Muscle of arm (tissue), 1 donor: ENCODE measurements at regions not wholly inside any gene's neighbourhood (a gene's known extent, or its start where the extent isn't known, plus 50 kb on each side); places are given as distances from the start of the nearest gene placed in this dataset.
"Not testable (repeated sequence)": the region's sequence is repeated elsewhere in the genome, so short reads cannot be mapped to it uniquely, and the experiment has no call there.

ENCODE experiments used
- DNase-seq: peaks from one replicate; pipeline ENCODE4 v3.0.0-alpha.2; 2013

DNA sequence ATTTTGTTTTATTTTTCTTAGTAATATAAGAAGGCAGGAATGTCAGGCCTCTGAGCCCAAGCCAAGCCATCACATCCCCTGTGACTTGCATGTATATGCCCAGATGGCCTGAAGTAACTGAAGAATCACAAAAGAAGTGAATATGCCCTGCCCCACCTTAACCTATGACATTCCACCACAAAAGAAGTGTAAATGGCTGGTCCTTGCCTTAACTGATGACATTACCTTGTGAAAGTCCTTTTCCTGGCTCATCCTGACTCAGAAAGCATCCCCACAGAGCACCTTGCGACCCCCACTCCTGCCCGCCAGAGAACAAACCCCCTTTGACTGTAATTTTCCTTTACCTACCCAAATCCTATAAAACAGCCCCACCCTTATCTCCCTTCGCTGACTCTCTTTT lies 406.2 kb upstream of the RORB start:
- not testable (repeated sequence) for DNase-seq

DNA sequence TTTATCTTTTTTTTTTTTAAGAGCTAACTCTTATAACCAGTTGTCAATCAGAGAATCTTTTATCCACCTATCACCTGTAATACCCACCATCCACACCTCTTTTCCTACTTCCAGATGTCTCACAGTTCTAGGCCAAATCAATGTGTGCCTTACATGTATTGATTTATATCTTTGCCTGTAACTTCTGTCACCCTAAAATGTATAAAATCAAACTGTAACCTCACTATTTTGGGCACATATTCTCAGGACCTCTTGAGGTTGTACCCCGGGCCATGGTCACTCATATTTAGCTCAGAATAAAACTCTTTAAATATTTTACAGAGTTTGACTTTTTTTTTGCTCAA lies 404.7 kb upstream of the RORB start:
- no peak for DNase-seq

DNA sequence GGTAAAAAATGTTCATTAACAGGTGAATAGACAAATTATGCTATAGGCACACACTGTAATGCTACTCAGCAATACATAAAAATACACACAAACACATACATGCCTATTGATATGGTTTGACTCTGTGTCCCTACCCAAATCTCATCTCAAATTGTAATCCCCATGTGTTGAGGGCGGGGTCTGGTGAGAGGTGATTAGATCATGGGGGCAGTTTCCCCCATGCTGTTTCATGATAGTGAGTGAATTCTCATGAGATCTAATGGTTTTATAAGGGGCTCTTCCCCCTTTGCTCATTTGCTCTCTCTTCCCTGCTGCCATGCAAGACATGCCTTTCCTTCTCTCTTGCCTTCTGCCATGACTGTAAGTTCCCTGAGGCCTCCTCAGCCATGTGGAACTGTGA lies 403.1 kb upstream of the RORB start:
- DNase-seq = not testable (repeated sequence)

DNA sequence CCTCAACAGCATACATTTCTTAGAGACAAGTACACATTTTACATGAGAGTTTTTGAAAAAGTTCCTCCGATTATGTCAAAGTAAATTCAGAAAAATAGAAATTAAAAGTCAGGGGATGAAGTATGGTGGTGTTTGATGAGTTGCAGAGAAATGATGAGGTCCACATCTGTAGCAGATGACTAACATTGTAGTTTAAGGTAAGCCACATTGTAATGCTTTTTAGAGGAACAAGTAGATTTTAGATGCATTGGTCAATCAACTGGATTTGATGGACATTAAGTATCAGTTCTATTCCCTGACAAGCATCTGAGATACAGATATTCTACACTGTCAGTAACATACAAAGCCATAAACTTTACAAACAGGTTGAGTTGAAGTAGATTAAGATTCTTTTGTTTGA lies 402.4 kb upstream of the RORB start:
- no peak for DNase-seq

DNA sequence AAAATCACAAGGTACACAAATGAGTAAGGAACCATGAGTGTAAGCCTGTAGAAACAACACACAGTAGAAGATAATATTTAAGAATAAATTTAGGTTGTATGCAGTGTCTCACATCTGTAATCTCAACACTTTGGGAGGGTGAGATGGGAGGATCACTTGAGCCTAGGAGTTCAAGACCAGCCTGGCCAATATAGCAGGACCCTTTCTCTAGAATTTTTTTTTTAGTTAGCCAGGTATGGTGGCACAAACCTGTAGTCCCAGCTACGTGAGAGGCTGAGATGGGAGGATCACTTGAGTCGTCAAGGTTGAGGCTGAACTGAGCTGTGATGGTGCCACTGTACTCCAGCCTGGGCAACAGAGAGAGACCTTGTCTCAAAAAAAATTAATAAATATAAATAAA lies 401.2 kb upstream of the RORB start:
- no peak for DNase-seq

DNA sequence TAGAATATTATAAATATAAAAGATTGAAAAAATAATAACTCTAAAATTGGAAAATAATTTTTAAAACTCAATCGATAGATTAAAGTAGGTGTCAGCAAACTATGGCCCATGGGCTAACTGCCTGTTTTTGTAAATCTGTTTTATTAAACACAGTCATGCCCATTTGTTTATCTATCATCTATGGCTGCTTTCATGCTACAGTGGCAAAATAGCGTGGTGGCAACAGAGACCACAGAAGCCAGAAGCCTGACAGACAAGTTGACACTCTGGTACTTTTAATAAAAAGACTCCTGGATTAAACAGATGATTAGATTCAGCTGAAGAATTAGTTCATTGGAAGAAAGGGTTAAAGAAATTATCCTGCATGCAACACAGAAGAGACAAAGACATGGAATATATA lies 400.7 kb upstream of the RORB start:
- no peak for DNase-seq

DNA sequence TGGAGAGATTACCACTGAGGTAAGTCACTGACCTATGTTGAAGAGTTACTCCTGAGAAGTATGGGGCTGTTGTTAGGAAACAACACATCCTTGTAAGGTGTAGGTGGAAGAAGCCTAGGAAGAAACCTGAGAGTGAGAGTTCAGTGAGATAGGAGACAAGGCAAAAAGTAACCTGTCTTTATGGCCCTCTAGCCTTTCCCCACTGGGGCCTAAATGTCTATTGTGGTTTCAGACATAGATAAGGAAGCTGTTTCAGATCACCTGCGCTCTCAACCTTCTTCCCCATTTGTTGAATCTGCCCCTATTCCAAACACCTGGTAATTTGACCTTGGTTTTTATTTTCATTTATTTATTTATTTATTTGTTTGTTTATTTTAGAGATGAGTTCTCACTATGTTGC lies 397.1 kb upstream of the RORB start:
- no peak for DNase-seq

DNA sequence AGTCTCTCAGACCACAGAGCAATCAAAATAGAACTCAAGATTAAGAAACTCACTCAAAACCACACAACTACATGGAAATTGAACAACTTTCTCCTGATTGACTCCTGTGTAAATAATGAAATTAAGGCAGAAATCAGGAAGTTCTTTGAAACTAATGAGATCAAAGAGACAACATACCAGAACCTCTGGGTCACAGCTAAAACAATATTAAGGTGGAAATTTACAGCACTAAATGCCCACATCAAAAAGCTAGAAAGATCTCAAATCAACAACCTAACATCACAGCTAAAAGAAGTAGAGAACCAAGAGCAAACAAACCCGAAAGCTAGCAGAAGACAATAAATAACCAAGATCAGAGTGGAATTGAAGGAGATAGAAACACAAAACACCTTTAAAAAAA lies 395.0 kb upstream of the RORB start:
- DNase-seq = not testable (repeated sequence)

DNA sequence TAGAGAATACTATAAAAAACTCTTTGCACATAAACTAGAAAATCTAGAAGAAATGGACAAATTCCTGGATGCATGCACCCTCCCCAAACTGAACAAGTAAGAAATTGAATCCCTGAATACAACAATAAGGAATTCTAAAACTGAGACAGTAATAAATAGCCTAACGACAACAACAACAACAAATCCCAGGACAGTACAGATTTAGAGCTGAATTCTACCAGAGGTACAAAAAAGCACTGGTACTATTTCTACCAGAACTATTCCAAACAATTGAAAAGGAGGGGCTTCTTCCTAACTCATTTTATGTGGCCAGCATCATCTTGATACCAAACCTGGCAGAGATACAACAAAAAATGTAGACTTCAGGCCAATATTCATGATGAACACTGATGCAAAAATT lies 394.4 kb upstream of the RORB start:
- DNase-seq = no peak

DNA sequence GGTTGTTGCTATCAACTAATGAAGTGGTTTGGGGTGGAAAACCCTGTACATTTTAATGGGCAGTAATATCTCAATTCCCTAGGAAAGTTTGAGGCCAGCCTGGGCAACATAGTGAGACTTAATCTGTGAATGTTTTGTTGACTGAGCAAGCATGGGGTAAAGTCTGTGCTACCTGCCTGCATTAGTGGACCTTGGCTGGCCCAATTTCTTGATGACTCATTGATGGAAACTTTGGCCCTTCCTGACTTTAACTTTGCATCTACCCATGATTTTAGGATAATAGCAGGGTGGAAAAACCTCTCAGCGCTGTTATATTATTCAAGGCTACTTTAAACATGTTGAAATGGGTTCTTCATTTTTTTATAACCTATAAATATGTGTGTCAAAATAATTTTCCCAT lies 389.4 kb upstream of the RORB start:
- DNase-seq = no peak

DNA sequence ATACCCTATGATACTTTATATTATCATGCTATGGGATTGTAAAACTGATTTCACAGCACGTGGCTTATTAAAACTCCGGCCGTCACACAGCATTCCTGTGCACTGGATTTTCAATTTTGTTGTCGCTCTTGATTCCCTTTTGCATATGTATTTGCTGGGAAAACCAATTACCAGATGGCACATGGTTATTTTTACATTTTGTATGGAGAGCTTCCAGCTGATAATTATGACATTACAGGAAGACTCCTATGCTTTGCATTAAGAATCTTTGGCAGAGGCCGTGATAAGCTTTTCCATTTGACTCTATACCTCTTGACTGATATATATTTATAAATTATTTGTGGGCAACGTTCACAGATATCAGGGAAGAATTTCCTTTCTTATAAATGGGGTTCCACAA lies 381.2 kb upstream of the RORB start:
- DNase-seq = no peak

DNA sequence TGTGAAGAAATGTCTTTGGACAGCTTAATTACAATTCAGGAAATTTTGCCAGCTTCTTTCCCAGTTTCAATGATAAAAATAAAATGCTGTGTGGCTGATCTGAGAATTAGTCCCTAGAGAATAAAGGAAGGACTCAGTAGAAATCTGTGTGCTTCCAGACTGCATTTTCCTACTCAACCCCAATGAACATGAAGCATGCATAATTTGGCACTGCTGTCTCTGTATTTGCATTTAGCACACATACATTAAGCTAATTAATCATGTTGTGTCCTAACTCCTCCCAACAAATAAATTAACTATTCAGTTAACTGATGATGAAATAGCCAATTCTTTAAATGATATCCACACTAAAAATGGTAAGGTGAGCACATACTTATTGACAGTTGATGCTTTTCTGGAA lies 380.0 kb upstream of the RORB start:
- DNase-seq = no peak

DNA sequence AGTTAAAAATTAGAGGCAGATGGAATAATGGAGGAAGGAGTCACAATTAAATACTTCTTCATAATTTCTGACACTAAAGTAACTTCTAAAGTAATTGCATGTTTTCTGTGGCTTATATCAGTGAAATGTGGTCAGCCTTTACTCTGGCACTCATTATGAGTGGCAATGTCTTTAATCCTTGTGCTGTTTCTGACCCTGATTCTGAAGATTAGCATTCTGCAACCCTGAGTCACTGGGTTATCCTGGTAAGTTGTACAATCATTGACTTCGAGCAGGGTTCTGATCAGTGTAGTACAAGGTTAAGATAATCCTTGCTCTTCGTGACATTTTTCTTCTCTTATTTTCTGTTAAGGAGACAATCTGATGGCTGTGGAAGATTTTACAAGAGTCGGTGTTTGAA lies 379.4 kb upstream of the RORB start:
- DNase-seq = no peak

DNA sequence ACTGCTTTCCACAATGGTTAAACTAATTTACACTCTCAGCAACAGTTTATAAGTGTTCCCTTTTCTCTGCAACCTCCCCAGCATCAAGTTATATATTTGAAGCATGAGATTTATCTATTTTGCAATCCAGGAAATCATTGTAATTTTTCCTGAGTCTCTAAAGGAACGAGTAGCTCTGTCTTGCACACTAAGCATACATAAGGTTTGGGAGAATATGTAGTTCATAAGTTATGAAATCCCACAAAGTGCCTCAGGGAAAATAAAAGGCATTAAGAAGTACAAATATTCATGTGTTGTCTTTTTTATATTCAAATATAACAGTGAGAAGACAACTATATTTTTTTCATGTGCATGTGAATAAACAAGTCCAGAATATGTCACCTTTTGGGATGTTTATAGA lies 377.1 kb upstream of the RORB start:
- no peak for DNase-seq

DNA sequence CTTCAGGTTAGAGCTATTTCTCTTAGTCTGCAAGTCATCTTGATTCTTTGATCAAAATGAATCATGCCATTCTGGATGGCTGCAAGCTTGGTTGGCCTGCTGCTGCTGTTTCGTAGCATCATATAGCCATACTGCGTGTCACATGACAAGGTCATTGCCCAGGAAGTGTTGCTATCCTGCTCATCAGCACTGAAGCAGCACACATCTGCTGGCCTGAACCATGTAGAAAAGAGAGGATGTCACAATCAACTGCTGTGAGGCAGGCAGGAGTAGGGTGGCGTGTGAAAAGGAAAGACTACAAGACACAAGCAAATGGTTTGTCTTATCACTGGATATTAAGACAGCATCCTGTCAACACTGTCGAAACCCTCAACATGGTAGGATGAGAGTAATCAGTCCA lies 376.7 kb upstream of the RORB start:
- DNase-seq = no peak

DNA sequence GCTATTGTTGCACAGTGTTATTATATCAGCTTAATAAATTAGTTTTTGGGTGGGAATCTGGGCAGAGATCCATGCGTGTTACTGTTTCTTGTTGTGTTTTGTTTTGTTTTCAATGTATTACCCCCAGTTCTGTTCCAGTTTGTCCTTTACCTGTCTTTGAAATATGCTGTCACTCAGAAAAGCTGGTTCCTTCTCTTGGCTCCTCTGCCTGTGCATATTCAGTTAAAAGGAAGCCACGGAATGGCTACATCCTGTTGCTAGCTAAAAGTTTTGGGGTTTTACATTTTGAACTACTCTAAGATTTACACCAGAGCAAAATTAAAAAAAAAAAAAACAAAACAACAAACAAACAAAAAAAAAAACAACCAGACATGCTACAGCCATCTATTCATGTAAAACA lies 374.9 kb upstream of the RORB start:
- no peak for DNase-seq

DNA sequence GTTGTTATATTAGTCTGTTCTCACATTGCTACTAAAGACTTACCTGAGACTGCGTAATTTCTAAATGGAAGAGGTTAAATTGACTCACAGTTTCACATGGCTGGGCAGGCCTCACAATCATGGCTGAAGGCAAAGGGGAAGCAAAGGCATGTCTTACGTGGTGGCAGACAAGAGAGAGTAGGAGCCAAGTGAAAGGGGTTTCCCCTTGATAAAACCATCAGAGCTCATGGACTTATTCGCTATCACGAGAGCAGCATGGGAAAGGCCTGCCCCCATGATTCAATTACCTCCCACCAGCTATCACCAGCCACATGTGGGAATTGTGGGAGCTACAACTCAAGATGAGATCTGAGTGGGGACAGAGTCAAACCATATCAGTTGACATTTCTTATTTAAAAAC lies 374.5 kb upstream of the RORB start:
- DNase-seq = no peak

DNA sequence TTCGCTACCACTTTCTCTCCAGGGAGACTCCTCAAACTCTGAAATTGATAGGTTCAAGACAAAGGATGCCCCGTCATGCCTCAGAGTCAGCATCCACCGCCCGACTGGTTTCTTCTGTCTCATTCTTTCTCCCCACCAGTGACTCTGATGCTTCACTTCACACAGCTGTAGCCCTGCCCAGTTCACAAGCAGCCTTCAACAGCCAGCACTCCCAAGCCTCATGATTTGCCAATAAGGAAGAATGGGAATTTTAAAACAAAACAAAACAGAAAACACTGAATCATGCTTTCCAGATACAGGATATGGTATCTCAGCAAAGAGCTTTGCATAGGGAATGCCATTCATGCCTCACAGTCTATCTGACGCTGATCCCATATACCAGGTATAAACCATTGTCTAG lies 371.2 kb upstream of the RORB start:
- DNase-seq = no peak

DNA sequence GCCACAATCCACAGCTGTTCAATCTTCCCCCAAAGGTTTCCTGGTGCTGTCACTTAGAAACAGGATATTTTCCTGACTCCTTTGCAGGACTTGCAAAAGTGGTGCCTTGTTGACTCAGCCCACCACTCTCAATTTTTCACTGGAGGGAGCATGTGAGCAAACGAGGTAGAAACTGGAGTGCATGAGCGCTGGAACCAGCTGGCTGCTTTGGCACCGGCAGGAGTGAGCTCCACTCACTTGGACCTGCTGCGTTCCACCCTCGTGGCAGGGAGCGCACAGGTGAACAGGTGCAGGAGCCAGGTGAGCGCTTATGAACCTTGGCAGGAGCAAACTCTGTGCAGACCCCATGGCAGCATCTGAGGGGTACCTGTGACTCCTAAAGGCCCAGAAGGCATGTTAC lies 364.1 kb upstream of the RORB start:
- DNase-seq = no peak

DNA sequence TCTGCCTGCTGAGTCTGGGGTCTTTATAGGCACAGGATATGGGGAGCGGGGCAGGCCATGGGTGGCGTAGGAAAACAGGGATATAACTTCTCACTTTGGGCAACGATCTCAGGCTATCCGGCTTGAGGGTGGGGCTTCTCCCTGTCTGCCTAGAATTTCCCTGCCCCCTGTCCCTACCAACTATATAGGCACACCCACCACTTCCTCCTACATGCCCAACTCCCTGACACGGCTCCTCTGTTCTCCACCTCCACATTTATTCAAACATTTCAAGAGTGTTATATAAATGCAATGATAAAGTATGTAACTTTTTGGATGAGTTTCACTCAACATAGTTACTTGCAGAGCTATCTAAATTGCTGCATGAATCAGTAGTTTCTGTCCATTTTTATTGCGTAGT lies 363.2 kb upstream of the RORB start:
- DNase-seq = no peak

DNA sequence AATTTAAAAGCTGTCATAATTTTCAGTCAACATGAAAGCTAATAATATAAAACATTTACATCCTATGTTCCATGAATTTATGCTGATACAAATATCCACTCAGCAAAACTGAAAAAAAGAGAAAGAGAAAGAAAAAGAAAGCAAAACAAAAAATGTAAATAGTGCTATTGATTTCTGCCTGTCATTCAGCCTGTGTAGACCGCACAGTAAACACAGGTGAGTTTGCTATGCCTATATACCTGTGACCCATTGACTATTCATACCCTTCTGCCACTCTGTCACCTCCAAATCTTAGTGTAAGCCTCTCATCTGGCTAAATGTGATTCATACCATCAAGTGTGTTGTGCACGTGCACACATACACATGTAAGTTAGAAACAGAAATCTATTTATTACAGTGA lies 359.0 kb upstream of the RORB start:
- DNase-seq = no peak

DNA sequence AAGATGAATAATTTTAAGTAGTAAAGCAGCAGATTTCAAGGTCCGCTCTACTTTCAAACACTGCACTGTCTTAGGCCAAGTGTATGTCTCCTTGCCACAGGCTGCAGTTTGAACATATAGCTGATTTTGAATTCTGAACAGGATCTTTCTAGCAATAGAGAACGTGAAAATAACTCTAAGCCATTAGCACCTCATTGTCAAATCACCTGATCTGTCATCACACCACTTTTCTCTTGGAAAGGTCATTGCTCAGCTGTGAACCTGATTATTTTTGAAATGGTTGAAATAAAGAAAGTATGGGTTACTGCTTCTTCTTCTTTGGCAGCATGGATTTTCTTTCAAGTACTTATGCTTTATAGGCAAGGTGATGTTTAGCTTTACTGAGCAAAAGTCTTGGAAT lies 357.0 kb upstream of the RORB start:
- no peak for DNase-seq

DNA sequence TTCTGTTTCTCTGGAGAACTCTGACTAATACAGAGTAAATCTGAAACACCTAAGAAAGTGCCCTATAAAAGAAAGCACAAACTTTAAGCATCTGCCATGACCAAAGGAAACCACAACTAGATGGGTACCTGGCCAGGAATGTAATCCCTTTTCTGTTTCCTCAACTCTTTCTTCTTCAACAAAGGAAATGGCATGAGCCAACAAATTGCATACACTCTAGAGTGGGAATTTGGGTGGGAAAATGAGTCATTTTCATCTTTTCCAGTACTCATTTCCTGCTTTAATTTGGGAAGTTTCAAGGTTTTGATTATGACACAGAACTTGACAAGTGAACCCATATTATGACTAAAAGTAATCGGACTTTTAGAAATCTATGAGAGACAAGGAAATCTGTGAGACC lies 349.2 kb upstream of the RORB start:
- DNase-seq = no peak

DNA sequence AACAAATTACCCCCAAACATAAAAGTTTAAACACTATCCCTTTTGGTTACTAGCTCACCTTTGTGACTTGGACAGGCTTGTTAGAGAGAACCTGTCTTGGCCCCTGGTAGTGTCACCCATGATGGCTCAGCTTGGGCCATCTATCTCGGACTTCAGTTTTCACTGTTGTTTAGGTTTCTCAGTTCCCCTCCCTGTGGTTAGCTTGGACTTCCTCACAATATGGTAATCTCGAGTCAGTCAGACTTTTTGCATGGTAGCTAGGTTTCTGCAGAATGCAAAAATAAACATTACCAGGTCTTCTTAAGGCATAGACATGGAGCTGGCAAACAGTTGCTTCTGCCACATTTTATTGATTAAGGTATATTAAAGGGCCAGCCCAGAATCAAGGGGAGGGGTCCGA lies 324.3 kb upstream of the RORB start:
- no peak for DNase-seq

DNA sequence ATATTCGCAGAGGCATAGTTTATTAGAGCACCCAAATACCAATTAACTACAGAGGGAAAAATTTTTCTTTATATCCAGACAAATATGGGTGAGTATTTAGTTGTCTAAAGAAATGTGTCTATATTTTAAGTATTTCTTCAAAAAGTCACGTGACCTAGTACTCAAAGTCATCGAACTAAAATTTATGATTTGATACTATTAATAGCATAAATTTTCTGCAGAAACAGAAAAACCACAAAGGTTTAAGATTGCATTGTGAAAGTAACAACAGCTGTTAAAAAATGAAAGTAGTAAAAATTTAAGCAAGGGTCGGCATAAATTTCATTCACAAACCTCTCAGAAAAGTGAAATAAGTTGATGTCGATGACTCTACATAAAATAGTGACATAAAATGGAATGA lies 323.9 kb upstream of the RORB start:
- DNase-seq = no peak

DNA sequence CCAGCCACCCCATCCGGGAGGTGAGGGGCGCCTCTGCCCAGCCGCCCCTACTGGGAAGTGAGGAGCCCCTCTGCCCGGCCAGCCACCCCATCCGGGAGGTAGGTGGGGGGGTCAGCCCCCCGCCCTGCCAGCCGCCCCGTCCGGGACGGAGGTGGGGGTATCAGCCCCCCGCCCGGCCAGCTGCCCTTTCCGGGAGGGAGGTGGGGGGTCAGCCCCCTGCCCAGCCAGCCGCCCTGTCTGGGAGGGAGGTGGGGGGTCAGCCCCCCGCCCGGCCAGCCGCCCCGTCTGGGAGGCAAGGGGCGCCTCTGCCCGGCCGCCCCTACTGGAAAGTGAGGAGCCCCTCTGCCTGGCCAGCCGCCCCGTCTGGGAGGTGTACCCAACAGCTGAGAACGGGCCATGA lies 299.4 kb upstream of the RORB start:
- not testable (repeated sequence) for DNase-seq
